ENCODE measurements at regions not wholly inside any gene's neighbourhood (a gene's known extent, or its start where the extent isn't known, plus 50 kb on each side); places are given as distances from the start of the nearest gene placed in this dataset.

GRCh38 chr11:94675813-94676212 lies 92.3 kb upstream of the AMOTL1 start:
- H3K27ac Mint-ChIP-seq: no peak overlapping the region
- no peaks in the 10 kb centered on the region for H3K36me3 Mint-ChIP-seq (ENCODE audit: insufficient read depth)
- DNase-seq (ENCODE audit: low spot score, unreplicated experiment): no peak
- H3K4me1 Mint-ChIP-seq (ENCODE audit: low read depth): peaks cover 7% of the 10 kb centered on the region
- TF ChIP-seq CTCF (IDR thresholded peaks at IDR 0.05; ENCODE audit: unreplicated experiment): no peak
- H3K9me3 Mint-ChIP-seq (ENCODE audit: low read depth): no peaks in the 10 kb centered on the region
- H3K27me3 Mint-ChIP-seq: no peaks in the 10 kb centered on the region
- H3K4me3 Mint-ChIP-seq (ENCODE audit: low read depth): no peak overlapping the region

GRCh38 chr11:94676814-94677213 lies 91.3 kb upstream of the AMOTL1 start:
- Mint-ChIP-seq H3K9me3 (ENCODE audit: low read depth) (no peaks in the 10 kb centered on the region), H3K36me3 (ENCODE audit: insufficient read depth) (no peaks in the 10 kb centered on the region), H3K4me3 (ENCODE audit: low read depth) (no peak overlapping the region), H3K4me1 (ENCODE audit: low read depth) (peaks cover 7% of the 10 kb centered on the region), H3K27me3 (peaks cover 3% of the 10 kb centered on the region), H3K27ac (no peak overlapping the region)
- no peak for DNase-seq (ENCODE audit: low spot score, unreplicated experiment)
- TF ChIP-seq CTCF (IDR thresholded peaks at IDR 0.05; ENCODE audit: unreplicated experiment): no peak

- peaks cover 3% of the 10 kb centered on the region for H3K27me3 Mint-ChIP-seq
- peaks cover 7% of the 10 kb centered on the region for H3K4me1 Mint-ChIP-seq (ENCODE audit: low read depth)
- TF ChIP-seq CTCF (IDR thresholded peaks at IDR 0.05; ENCODE audit: unreplicated experiment): no peak
- H3K9me3 Mint-ChIP-seq (ENCODE audit: low read depth): no peaks in the 10 kb centered on the region
- no peak for DNase-seq (ENCODE audit: low spot score, unreplicated experiment)
- no peak overlapping the region for H3K4me3 Mint-ChIP-seq (ENCODE audit: low read depth)
- no peak overlapping the region for H3K27ac Mint-ChIP-seq
- H3K36me3 Mint-ChIP-seq (ENCODE audit: insufficient read depth): no peaks in the 10 kb centered on the region
Observed at GRCh38 chr11:94678236-94678635, 89.9 kb upstream of the AMOTL1 start.

GRCh38 chr11:94678901-94679300 lies 89.3 kb upstream of the AMOTL1 start:
- no peak overlapping the region for H3K4me3 Mint-ChIP-seq (ENCODE audit: low read depth)
- peaks cover 3% of the 10 kb centered on the region for H3K27me3 Mint-ChIP-seq
- TF ChIP-seq CTCF (IDR thresholded peaks at IDR 0.05; ENCODE audit: unreplicated experiment): no peak
- DNase-seq (ENCODE audit: low spot score, unreplicated experiment): no peak
- H3K36me3 Mint-ChIP-seq (ENCODE audit: insufficient read depth): no peaks in the 10 kb centered on the region
- no peak overlapping the region for H3K27ac Mint-ChIP-seq
- peaks cover 7% of the 10 kb centered on the region for H3K4me1 Mint-ChIP-seq (ENCODE audit: low read depth)
- H3K9me3 Mint-ChIP-seq (ENCODE audit: low read depth): no peaks in the 10 kb centered on the region

GRCh38 chr11:94680426-94680825 lies 87.7 kb upstream of the AMOTL1 start:
- Mint-ChIP-seq H3K4me3 (ENCODE audit: low read depth) (no peak overlapping the region), H3K36me3 (ENCODE audit: insufficient read depth) (peaks cover under 1% of the 10 kb centered on the region), H3K27ac (no peak overlapping the region), H3K4me1 (ENCODE audit: low read depth) (peaks cover 2% of the 10 kb centered on the region), H3K27me3 (peaks cover 3% of the 10 kb centered on the region), H3K9me3 (ENCODE audit: low read depth) (peaks cover 5% of the 10 kb centered on the region)
- no peak for TF ChIP-seq CTCF (IDR thresholded peaks at IDR 0.05; ENCODE audit: unreplicated experiment)
- no peak for DNase-seq (ENCODE audit: low spot score, unreplicated experiment)
